Mesothelial cell of epicardium (in vitro differentiated cells): ENCODE measurements at regions not wholly inside any gene's neighbourhood (a gene's known extent, or its start where the extent isn't known, plus 50 kb on each side); places are given as distances from the start of the nearest gene placed in this dataset.

Experiments
- DNase-seq, 2 experiments: peaks; one replicate each; pipeline ENCODE4 v3.0.0; 2021; ENCODE audit warnings: low spot score in 2 of 2; ENCODE audit not compliant: unreplicated experiment in 2 of 2
- H3K27ac Mint-ChIP-seq: 2 replicates; pipeline ENCODE4 v1.8.0; 2021; ENCODE audit warnings: mixed read lengths
- H3K27me3 Mint-ChIP-seq: 2 replicates; pipeline ENCODE4 v1.8.0; 2021; ENCODE audit warnings: low read depth, mixed read lengths
- H3K36me3 Mint-ChIP-seq: 2 replicates; pipeline ENCODE4 v1.8.0; 2021; ENCODE audit warnings: mixed read lengths
- H3K4me1 Mint-ChIP-seq: 2 replicates; pipeline ENCODE4 v1.8.0; 2021; ENCODE audit warnings: mixed read lengths
- H3K4me3 Mint-ChIP-seq: 2 replicates; pipeline ENCODE4 v1.8.0; 2021; ENCODE audit warnings: mild to moderate bottlenecking, moderate library complexity, mixed read lengths
- H3K9me3 Mint-ChIP-seq: 2 replicates; pipeline ENCODE4 v1.8.0; 2021; ENCODE audit warnings: mixed read lengths
- TF ChIP-seq, protein P1 (sequence below): fragments of 200-600 bp; sonication (generic); IDR thresholded peaks from one replicate; pipeline ENCODE4 v1.5.0; 2021; ENCODE audit warnings: antibody characterized with exemption; ENCODE audit not compliant: unreplicated experiment

DNA sequence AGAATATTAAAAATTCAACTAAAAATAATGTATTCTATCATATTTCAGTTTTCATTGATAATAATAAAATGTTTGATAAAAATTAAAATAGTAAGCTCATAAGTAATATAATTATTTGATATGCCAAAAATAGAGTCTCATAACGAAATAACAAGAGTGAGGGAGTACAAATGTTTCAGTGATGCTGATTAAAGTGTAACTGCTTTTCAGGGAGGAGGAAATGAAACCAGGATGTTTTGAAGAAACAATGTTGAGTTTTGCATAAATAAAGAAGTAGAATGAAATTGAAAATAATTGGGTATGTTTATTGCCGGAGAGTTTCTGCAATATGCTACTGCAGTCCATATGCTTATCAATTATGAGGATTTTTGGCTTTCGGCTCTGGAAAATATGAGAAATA is 1159.8 kb upstream of the ADGRL2 start:
- no peaks in the 10 kb centered on the region for H3K4me1 Mint-ChIP-seq
- peaks cover 3% of the 10 kb centered on the region for H3K9me3 Mint-ChIP-seq
- H3K27ac Mint-ChIP-seq, result no peak overlapping the region
- no peaks in the 10 kb centered on the region for H3K36me3 Mint-ChIP-seq
- TF ChIP-seq, protein P1, sequence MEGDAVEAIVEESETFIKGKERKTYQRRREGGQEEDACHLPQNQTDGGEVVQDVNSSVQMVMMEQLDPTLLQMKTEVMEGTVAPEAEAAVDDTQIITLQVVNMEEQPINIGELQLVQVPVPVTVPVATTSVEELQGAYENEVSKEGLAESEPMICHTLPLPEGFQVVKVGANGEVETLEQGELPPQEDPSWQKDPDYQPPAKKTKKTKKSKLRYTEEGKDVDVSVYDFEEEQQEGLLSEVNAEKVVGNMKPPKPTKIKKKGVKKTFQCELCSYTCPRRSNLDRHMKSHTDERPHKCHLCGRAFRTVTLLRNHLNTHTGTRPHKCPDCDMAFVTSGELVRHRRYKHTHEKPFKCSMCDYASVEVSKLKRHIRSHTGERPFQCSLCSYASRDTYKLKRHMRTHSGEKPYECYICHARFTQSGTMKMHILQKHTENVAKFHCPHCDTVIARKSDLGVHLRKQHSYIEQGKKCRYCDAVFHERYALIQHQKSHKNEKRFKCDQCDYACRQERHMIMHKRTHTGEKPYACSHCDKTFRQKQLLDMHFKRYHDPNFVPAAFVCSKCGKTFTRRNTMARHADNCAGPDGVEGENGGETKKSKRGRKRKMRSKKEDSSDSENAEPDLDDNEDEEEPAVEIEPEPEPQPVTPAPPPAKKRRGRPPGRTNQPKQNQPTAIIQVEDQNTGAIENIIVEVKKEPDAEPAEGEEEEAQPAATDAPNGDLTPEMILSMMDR, result no peak
- no peak overlapping the region for H3K4me3 Mint-ChIP-seq
- no peaks in the 10 kb centered on the region for H3K27me3 Mint-ChIP-seq
- DNase-seq, result no peak

DNA sequence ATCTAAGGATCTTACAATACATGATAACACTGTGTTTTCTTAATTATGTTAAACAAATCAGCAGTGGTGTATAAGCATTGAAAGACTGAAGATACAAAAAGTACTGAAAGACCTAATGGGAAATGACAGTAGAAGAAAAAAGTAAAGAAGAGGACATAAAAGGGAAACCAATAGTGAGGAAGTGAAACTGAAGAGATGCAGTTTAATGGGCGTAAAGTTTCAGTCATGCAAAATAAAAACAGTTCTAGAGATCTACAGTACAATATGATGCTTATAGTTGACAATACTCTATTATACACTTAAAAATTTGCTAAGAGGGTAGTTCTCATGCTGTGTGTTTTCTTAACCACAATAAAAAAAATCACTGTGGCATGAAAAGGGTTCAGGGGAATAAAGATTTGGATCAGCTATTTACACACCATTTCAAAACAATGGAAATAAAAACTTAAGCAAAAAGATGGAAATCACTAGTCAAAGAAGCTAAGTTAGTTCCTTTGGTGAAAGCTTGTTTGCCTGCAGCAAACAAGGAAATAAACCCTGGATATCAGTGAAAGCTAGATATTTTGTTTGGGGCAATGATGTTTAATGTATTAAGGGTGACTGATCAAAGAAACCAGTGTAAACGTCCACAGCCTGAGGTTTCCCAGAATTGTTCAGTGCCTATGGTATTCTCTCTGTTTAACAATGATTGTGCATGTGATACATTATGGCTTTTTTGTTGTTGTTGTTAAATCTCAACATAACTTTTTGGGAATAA is 1160.8 kb upstream of the ADGRL2 start:
- no peak overlapping the region for H3K4me3 Mint-ChIP-seq
- TF ChIP-seq, protein P1, result no peak
- no peak overlapping the region for H3K27ac Mint-ChIP-seq
- peaks cover 12% of the 10 kb centered on the region for H3K9me3 Mint-ChIP-seq
- DNase-seq, result no peak
- H3K36me3 Mint-ChIP-seq, result no peaks in the 10 kb centered on the region
- peaks cover 5% of the 10 kb centered on the region for H3K4me1 Mint-ChIP-seq
- no peaks in the 10 kb centered on the region for H3K27me3 Mint-ChIP-seq

DNA sequence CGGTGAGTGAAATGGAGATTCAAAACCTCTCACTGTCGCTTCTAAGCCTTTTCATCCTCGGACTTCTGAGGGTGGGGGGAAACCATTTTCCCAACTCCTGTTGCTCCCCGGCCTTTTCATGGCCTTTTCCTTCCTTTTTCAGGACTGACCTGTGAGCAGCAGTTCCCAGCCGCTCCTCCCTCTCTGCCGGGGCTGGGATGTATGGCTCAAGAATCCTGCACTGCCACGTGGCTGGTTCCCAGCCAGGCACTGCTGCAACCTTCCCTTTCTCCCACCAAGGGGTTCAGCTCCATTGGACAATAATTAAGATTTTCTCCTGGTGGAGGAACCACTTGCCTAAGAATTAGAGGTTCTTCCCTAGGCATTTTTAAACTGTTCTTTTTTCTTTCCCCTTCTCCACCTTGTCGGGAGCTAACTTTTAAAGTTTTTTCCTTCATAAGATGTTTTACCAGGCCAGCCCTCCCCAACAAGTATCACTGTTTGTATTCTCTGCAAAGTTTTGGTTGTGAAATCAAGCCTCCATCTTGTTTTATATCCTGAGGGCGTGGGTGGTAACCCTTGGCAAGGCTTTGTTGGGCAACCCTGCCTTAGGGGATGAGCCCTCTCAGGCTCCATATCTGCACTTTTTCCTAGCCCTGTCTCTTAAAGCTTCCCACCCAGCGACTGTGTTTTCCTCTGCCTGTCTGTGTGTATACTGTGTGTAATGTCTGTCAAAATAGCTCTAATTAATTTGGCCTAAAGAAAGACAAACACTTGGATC is 1166.6 kb upstream of the ADGRL2 start:
- no peak for DNase-seq
- H3K4me1 Mint-ChIP-seq, result peaks cover 15% of the 10 kb centered on the region
- TF ChIP-seq, protein P1, result no peak
- H3K4me3 Mint-ChIP-seq, result no peak overlapping the region
- peaks cover 14% of the 10 kb centered on the region for H3K9me3 Mint-ChIP-seq
- H3K36me3 Mint-ChIP-seq, result no peaks in the 10 kb centered on the region
- H3K27me3 Mint-ChIP-seq, result no peaks in the 10 kb centered on the region
- H3K27ac Mint-ChIP-seq, result no peak overlapping the region

DNA sequence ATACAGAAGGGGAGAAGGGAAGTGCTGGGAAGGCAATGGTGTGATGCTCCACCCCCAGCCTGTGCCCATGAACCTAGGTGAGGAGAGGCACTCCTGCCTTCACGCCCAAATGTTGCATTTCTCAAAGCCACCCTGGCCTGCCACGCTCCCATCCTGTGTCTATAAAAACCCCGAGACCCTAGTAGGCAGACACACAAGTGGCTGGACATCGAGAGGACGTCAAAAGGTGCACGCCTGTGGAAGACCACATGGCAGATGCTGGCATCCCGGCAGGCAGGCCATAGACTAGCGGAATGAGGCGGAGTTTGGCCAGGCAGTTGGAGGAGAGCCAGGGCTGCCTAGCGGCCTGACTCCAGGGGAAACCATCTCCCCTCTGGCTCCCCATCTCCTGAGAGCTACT is 1168.5 kb upstream of the ADGRL2 start:
- no peak for DNase-seq
- H3K27me3 Mint-ChIP-seq, result no peaks in the 10 kb centered on the region
- no peak overlapping the region for H3K27ac Mint-ChIP-seq
- peaks cover 15% of the 10 kb centered on the region for H3K4me1 Mint-ChIP-seq
- TF ChIP-seq, protein P1, result no peak
- peaks cover 17% of the 10 kb centered on the region for H3K9me3 Mint-ChIP-seq
- H3K4me3 Mint-ChIP-seq, result no peak overlapping the region
- no peaks in the 10 kb centered on the region for H3K36me3 Mint-ChIP-seq

DNA sequence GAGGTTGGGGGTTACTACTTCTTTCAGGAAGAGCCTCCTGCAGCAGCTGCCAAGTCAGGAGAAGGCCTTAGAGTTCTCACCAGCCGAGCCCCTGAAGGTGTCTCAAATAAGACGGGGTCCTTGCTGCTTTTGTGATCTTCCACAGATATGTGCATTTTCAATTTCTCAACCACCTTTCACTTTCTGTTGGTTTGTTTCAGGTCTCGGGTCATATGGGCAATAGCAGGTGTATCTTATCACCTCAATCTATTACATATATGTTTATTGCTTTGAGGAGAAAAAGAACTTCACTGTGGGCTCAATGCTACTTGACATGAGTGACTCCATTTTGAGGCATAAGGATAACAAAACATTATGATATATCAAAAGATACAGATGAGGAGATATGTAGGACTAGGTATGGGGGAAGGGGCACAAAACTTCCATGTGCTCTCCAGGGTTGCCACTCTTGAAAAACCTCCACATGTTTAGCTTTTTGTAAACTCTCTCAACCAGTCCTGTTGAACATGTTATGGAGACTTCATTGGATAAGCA is 1171.4 kb upstream of the ADGRL2 start:
- no peaks in the 10 kb centered on the region for H3K36me3 Mint-ChIP-seq
- H3K9me3 Mint-ChIP-seq, result peaks cover 26% of the 10 kb centered on the region
- no peak for DNase-seq
- no peak overlapping the region for H3K4me3 Mint-ChIP-seq
- TF ChIP-seq, protein P1, result no peak
- no peaks in the 10 kb centered on the region for H3K27me3 Mint-ChIP-seq
- peaks cover 4% of the 10 kb centered on the region for H3K4me1 Mint-ChIP-seq
- no peak overlapping the region for H3K27ac Mint-ChIP-seq
